ENCODE measurements at regions not wholly inside any gene's neighbourhood (a gene's known extent, or its start where the extent isn't known, plus 50 kb on each side); places are given as distances from the start of the nearest gene placed in this dataset.

GRCh38 chr4:158316264-158316663 lies 106.0 kb downstream of the TMEM144 start:
- TF ChIP-seq CTCF (IDR thresholded peaks at IDR 0.05; ENCODE audit: low read length) (no peak), EZH2 (IDR thresholded peaks at IDR 0.05; ENCODE audit: borderline replicate concordance, low read length) (no peak)
